ENCODE measurements at regions not wholly inside any gene's neighbourhood (a gene's known extent, or its start where the extent isn't known, plus 50 kb on each side); places are given as distances from the start of the nearest gene placed in this dataset.
A peak's percentile ranks its signal among the peaks of the same experiment; 100 is the strongest.
"Not testable (repeated sequence)": the region's sequence is repeated elsewhere in the genome, so short reads cannot be mapped to it uniquely, and the experiment has no call there.

GRCh38 chr18:9015689-9016088, 86.8 kb upstream of the NDUFV2 start:
- DNase-seq (ENCODE audit: low read depth in 2 of 2) = no peak

- DNase-seq (ENCODE audit: low read depth in 2 of 2) = no peak
Observed at GRCh38 chr18:9016633-9017166, 85.8 kb upstream of the NDUFV2 start.

GRCh38 chr18:9017167-9017904, 85.2 kb upstream of the NDUFV2 start:
- peak in 1 of 2 donors; percentile 91 for DNase-seq (ENCODE audit: low read depth in 2 of 2)

- DNase-seq (ENCODE audit: low read depth in 2 of 2) = peak in 1 of 2 donors; percentile 64
Observed at GRCh38 chr18:9017905-9018227, 84.6 kb upstream of the NDUFV2 start.

- DNase-seq (ENCODE audit: low read depth in 2 of 2) = no peak
Observed at GRCh38 chr18:9019135-9019534, 83.4 kb upstream of the NDUFV2 start.

GRCh38 chr18:9020221-9020620, 82.3 kb upstream of the NDUFV2 start:
- no peak for DNase-seq (ENCODE audit: low read depth in 2 of 2)

- no peak for DNase-seq (ENCODE audit: low read depth in 2 of 2)
Observed at GRCh38 chr18:9021458-9021857, 81.0 kb upstream of the NDUFV2 start.

GRCh38 chr18:9022397-9023155, 79.9 kb upstream of the NDUFV2 start:
- peak; percentile 24 to 54 for DNase-seq (ENCODE audit: low read depth in 2 of 2)

GRCh38 chr18:9024031-9024646, 78.4 kb upstream of the NDUFV2 start:
- not testable (repeated sequence) for DNase-seq (ENCODE audit: low read depth in 2 of 2)

GRCh38 chr18:9025091-9025838, 77.2 kb upstream of the NDUFV2 start:
- DNase-seq (ENCODE audit: low read depth in 2 of 2) = no peak

- DNase-seq (ENCODE audit: low read depth in 2 of 2) = no peak
Observed at GRCh38 chr18:9029131-9029530, 73.4 kb upstream of the NDUFV2 start.

GRCh38 chr18:9032519-9032918, 70.0 kb upstream of the NDUFV2 start:
- no peak for DNase-seq (ENCODE audit: low read depth in 2 of 2)

GRCh38 chr18:9038277-9038871, 64.1 kb upstream of the NDUFV2 start:
- DNase-seq (ENCODE audit: low read depth in 2 of 2) = peak in 1 of 2 donors; percentile 64

- DNase-seq (ENCODE audit: low read depth in 2 of 2) = no peak
Observed at GRCh38 chr18:9039441-9040071, 62.9 kb upstream of the NDUFV2 start.

- DNase-seq (ENCODE audit: low read depth in 2 of 2) = no peak
Observed at GRCh38 chr18:9042766-9043481, 59.6 kb upstream of the NDUFV2 start.

- no peak for DNase-seq (ENCODE audit: low read depth in 2 of 2)
Observed at GRCh38 chr18:9043581-9043980, 58.9 kb upstream of the NDUFV2 start.

GRCh38 chr18:9047715-9048114, 54.8 kb upstream of the NDUFV2 start:
- no peak for DNase-seq (ENCODE audit: low read depth in 2 of 2)

- no peak for DNase-seq (ENCODE audit: low read depth in 2 of 2)
Observed at GRCh38 chr18:9048236-9048635, 54.3 kb upstream of the NDUFV2 start.

GRCh38 chr18:9048808-9049494, 53.5 kb upstream of the NDUFV2 start:
- DNase-seq (ENCODE audit: low read depth in 2 of 2) = peak in 1 of 2 donors; percentile 29

- DNase-seq (ENCODE audit: low read depth in 2 of 2) = no peak
Observed at GRCh38 chr18:9049495-9049809, 53.0 kb upstream of the NDUFV2 start.

Data from dermis microvascular lymphatic vessel endothelial cell (primary cell).